GM23338 (cell line): ENCODE measurements at regions not wholly inside any gene's neighbourhood (a gene's known extent, or its start where the extent isn't known, plus 50 kb on each side); places are given as distances from the start of the nearest gene placed in this dataset.

Source experiments
- ATAC-seq: fragments of 200-7000 bp; cut with Tn5 transposase; 3 replicates; pipeline ENCODE4 v1.9.1; 2020
- DNase-seq: peaks from one replicate; pipeline ENCODE4 v3.0.0-alpha.2; 2015; ENCODE audit warnings: low spot score
- H2AFZ ChIP-seq: fragments of 200-600 bp; sonication (generic); 2 replicates; pipeline ENCODE4 v1.8.0; 2016; ENCODE audit warnings: antibody characterized with exemption, mild to moderate bottlenecking, moderate library complexity
- H3F3A ChIP-seq: fragments of 200-600 bp; sonication (generic); replicated peaks from 2 replicates; pipeline ENCODE4 v1.8.0; 2017; ENCODE audit warnings: antibody characterized with exemption, mixed run types, low read depth
- H3K27ac ChIP-seq: fragments of 200-600 bp; sonication (generic); 2 replicates; pipeline ENCODE4 v1.6.1; 2016; ENCODE audit warnings: low read depth
- H3K27me3 ChIP-seq: fragments of 200-600 bp; sonication (generic); 2 replicates; pipeline ENCODE4 v1.8.0; 2016; ENCODE audit warnings: mild to moderate bottlenecking, mixed run types, moderate library complexity; ENCODE audit not compliant: insufficient read depth
- H3K36me3 ChIP-seq: fragments of 200-600 bp; sonication (generic); 2 replicates; pipeline ENCODE4 v1.8.0; 2016; ENCODE audit warnings: mild to moderate bottlenecking; ENCODE audit not compliant: insufficient read depth
- H3K4me1 ChIP-seq: fragments of 200-600 bp; sonication (generic); 2 replicates; pipeline ENCODE4 v1.8.0; 2016; ENCODE audit warnings: mild to moderate bottlenecking, moderate library complexity; ENCODE audit not compliant: insufficient read depth
- H3K4me2 ChIP-seq: fragments of 200-600 bp; sonication (generic); 2 replicates; pipeline ENCODE4 v1.7.1; 2017; ENCODE audit warnings: mixed run types
- H3K4me3 ChIP-seq: fragments of 200-600 bp; sonication (generic); 2 replicates; pipeline ENCODE4 v1.6.1; 2016; ENCODE audit warnings: mixed run types
- H3K79me2 ChIP-seq: fragments of 200-600 bp; sonication (generic); replicated peaks from 2 replicates; pipeline ENCODE4 v1.8.0; 2017; ENCODE audit warnings: mild to moderate bottlenecking; ENCODE audit not compliant: insufficient read depth
- H3K9me2 ChIP-seq: fragments of 200-600 bp; sonication (generic); 2 replicates; pipeline ENCODE4 v1.8.0; 2017; ENCODE audit not compliant: insufficient read depth
- H4K20me1 ChIP-seq: fragments of 200-600 bp; sonication (generic); replicated peaks from 2 replicates; pipeline ENCODE4 v1.8.0; 2017; ENCODE audit warnings: mild to moderate bottlenecking; ENCODE audit not compliant: insufficient read depth
- H3K27ac Mint-ChIP-seq: 2 replicates; pipeline ENCODE4 v1.8.0; 2020; ENCODE audit warnings: inconsistent platforms, mild to moderate bottlenecking, moderate library complexity, mixed read lengths
- H3K27me3 Mint-ChIP-seq: 3 replicates; pipeline ENCODE4 v1.8.0; 2022; ENCODE audit warnings: low read depth, mild to moderate bottlenecking, moderate library complexity, mixed read lengths, inconsistent platforms; ENCODE audit not compliant: insufficient read depth, poor library complexity
- H3K36me3 Mint-ChIP-seq: 3 replicates; pipeline ENCODE4 v1.8.0; 2021; ENCODE audit warnings: low read depth, mild to moderate bottlenecking, inconsistent platforms, moderate library complexity, mixed read lengths
- H3K4me1 Mint-ChIP-seq: 3 replicates; pipeline ENCODE4 v1.8.0; 2020; ENCODE audit warnings: mild to moderate bottlenecking, inconsistent platforms, mixed read lengths
- H3K4me3 Mint-ChIP-seq: 3 replicates; pipeline ENCODE4 v1.8.0; 2021; ENCODE audit warnings: moderate library complexity, mild to moderate bottlenecking, inconsistent platforms, mixed read lengths
- H3K9me3 Mint-ChIP-seq: 3 replicates; pipeline ENCODE4 v1.8.0; 2020; ENCODE audit warnings: moderate library complexity, mild to moderate bottlenecking, inconsistent platforms, mixed read lengths
- CREB1 ChIP-seq: fragments of 250-450 bp; sonication (Bioruptor Pico); IDR thresholded peaks from 2 replicates; pipeline ENCODE4 v1.5.0; 2020; ENCODE audit warnings: low read depth, mild to moderate bottlenecking, moderate library complexity
- EZH2 ChIP-seq: fragments of 200-600 bp; sonication (generic); IDR thresholded peaks from one replicate; pipeline ENCODE4 v1.8.0; 2017; ENCODE audit warnings: antibody characterized with exemption, mild to moderate bottlenecking, low read depth; ENCODE audit not compliant: unreplicated experiment
- EZH2phosphoT487 ChIP-seq: fragments of 200-600 bp; sonication (generic); IDR thresholded peaks from one replicate; pipeline ENCODE4 v1.8.1; 2018; ENCODE audit warnings: antibody characterized with exemption; ENCODE audit not compliant: unreplicated experiment
- JUNB ChIP-seq: IDR thresholded peaks from one replicate; pipeline ENCODE4 v1.6.1; 2016; ENCODE audit warnings: antibody characterized with exemption; ENCODE audit not compliant: unreplicated experiment
- POLR2AphosphoS5 ChIP-seq: IDR thresholded peaks from 2 replicates; pipeline ENCODE4 v1.6.1; 2016; ENCODE audit warnings: antibody characterized with exemption, low read depth
- STAT1 ChIP-seq: IDR thresholded peaks from one replicate; pipeline ENCODE4 v1.6.1; 2016; ENCODE audit warnings: antibody characterized with exemption; ENCODE audit not compliant: unreplicated experiment
- ZNF114 ChIP-seq: fragments of 250-450 bp; sonication (Bioruptor Pico); IDR thresholded peaks from 2 replicates; pipeline ENCODE4 v1.5.0; 2020; ENCODE audit warnings: mild to moderate bottlenecking, moderate library complexity
- ZNF331 ChIP-seq: fragments of 250-450 bp; sonication (Bioruptor Pico); IDR thresholded peaks from 2 replicates; pipeline ENCODE4 v1.5.0; 2020; ENCODE audit warnings: low read depth, mild to moderate bottlenecking, moderate library complexity
- TF ChIP-seq, protein P1 (sequence below): IDR thresholded peaks from 2 replicates; pipeline ENCODE4 v1.6.1; 2016; ENCODE audit warnings: antibody characterized with exemption
- TF ChIP-seq, protein P2 (sequence below), 2 experiments: fragments of 200-600 bp in 1 of 2; sonication (generic) in 1 of 2; conservative IDR thresholded peaks; 2 replicates each; pipeline versions ENCODE4 v1.5.1 to v1.6.1; 2016 to 2017; ENCODE audit warnings: antibody characterized with exemption in 2 of 2, low read depth in 2 of 2, mild to moderate bottlenecking in 2 of 2, moderate library complexity in 1 of 2
- TF ChIP-seq, protein P3 (sequence below): IDR thresholded peaks from one replicate; pipeline ENCODE4 v1.6.1; 2018; ENCODE audit warnings: antibody characterized with exemption; ENCODE audit not compliant: unreplicated experiment
- TF ChIP-seq, protein P4 (sequence below): fragments of 250-450 bp; sonication (Bioruptor Pico); IDR thresholded peaks from 2 replicates; pipeline ENCODE4 v1.5.0; 2020; ENCODE audit warnings: mild to moderate bottlenecking, moderate library complexity

- TF ChIP-seq, protein P1, sequence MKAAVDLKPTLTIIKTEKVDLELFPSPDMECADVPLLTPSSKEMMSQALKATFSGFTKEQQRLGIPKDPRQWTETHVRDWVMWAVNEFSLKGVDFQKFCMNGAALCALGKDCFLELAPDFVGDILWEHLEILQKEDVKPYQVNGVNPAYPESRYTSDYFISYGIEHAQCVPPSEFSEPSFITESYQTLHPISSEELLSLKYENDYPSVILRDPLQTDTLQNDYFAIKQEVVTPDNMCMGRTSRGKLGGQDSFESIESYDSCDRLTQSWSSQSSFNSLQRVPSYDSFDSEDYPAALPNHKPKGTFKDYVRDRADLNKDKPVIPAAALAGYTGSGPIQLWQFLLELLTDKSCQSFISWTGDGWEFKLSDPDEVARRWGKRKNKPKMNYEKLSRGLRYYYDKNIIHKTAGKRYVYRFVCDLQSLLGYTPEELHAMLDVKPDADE, result no peak
Measured at GRCh38 chr5:89823046-89823445, 586.5 kb downstream of the CETN3 start (continued).

- H3K9me3 Mint-ChIP-seq, result no peaks in the 10 kb centered on the region; the same call in 2 of the 3 replicates
- no peak for DNase-seq
- no peak for TF ChIP-seq ZNF114 (CRISPR knock-in tag)
- TF ChIP-seq POLR2AphosphoS5, result no peak
- TF ChIP-seq, protein P2, sequence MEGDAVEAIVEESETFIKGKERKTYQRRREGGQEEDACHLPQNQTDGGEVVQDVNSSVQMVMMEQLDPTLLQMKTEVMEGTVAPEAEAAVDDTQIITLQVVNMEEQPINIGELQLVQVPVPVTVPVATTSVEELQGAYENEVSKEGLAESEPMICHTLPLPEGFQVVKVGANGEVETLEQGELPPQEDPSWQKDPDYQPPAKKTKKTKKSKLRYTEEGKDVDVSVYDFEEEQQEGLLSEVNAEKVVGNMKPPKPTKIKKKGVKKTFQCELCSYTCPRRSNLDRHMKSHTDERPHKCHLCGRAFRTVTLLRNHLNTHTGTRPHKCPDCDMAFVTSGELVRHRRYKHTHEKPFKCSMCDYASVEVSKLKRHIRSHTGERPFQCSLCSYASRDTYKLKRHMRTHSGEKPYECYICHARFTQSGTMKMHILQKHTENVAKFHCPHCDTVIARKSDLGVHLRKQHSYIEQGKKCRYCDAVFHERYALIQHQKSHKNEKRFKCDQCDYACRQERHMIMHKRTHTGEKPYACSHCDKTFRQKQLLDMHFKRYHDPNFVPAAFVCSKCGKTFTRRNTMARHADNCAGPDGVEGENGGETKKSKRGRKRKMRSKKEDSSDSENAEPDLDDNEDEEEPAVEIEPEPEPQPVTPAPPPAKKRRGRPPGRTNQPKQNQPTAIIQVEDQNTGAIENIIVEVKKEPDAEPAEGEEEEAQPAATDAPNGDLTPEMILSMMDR (conservative IDR thresholded peaks at IDR 0.05; ENCODE audit: low read depth in 2 of 2), result no peak
- TF ChIP-seq, protein P3, sequence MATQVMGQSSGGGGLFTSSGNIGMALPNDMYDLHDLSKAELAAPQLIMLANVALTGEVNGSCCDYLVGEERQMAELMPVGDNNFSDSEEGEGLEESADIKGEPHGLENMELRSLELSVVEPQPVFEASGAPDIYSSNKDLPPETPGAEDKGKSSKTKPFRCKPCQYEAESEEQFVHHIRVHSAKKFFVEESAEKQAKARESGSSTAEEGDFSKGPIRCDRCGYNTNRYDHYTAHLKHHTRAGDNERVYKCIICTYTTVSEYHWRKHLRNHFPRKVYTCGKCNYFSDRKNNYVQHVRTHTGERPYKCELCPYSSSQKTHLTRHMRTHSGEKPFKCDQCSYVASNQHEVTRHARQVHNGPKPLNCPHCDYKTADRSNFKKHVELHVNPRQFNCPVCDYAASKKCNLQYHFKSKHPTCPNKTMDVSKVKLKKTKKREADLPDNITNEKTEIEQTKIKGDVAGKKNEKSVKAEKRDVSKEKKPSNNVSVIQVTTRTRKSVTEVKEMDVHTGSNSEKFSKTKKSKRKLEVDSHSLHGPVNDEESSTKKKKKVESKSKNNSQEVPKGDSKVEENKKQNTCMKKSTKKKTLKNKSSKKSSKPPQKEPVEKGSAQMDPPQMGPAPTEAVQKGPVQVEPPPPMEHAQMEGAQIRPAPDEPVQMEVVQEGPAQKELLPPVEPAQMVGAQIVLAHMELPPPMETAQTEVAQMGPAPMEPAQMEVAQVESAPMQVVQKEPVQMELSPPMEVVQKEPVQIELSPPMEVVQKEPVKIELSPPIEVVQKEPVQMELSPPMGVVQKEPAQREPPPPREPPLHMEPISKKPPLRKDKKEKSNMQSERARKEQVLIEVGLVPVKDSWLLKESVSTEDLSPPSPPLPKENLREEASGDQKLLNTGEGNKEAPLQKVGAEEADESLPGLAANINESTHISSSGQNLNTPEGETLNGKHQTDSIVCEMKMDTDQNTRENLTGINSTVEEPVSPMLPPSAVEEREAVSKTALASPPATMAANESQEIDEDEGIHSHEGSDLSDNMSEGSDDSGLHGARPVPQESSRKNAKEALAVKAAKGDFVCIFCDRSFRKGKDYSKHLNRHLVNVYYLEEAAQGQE, result no peak
- no peak for TF ChIP-seq STAT1
- TF ChIP-seq, protein P1, result no peak
- TF ChIP-seq EZH2phosphoT487, result no peak
- TF ChIP-seq ZNF331 (CRISPR knock-in tag), result no peak
- TF ChIP-seq JUNB, result no peak
- TF ChIP-seq CREB1 (CRISPR knock-in tag), result no peak
- TF ChIP-seq EZH2, result no peak
- TF ChIP-seq, protein P4, sequence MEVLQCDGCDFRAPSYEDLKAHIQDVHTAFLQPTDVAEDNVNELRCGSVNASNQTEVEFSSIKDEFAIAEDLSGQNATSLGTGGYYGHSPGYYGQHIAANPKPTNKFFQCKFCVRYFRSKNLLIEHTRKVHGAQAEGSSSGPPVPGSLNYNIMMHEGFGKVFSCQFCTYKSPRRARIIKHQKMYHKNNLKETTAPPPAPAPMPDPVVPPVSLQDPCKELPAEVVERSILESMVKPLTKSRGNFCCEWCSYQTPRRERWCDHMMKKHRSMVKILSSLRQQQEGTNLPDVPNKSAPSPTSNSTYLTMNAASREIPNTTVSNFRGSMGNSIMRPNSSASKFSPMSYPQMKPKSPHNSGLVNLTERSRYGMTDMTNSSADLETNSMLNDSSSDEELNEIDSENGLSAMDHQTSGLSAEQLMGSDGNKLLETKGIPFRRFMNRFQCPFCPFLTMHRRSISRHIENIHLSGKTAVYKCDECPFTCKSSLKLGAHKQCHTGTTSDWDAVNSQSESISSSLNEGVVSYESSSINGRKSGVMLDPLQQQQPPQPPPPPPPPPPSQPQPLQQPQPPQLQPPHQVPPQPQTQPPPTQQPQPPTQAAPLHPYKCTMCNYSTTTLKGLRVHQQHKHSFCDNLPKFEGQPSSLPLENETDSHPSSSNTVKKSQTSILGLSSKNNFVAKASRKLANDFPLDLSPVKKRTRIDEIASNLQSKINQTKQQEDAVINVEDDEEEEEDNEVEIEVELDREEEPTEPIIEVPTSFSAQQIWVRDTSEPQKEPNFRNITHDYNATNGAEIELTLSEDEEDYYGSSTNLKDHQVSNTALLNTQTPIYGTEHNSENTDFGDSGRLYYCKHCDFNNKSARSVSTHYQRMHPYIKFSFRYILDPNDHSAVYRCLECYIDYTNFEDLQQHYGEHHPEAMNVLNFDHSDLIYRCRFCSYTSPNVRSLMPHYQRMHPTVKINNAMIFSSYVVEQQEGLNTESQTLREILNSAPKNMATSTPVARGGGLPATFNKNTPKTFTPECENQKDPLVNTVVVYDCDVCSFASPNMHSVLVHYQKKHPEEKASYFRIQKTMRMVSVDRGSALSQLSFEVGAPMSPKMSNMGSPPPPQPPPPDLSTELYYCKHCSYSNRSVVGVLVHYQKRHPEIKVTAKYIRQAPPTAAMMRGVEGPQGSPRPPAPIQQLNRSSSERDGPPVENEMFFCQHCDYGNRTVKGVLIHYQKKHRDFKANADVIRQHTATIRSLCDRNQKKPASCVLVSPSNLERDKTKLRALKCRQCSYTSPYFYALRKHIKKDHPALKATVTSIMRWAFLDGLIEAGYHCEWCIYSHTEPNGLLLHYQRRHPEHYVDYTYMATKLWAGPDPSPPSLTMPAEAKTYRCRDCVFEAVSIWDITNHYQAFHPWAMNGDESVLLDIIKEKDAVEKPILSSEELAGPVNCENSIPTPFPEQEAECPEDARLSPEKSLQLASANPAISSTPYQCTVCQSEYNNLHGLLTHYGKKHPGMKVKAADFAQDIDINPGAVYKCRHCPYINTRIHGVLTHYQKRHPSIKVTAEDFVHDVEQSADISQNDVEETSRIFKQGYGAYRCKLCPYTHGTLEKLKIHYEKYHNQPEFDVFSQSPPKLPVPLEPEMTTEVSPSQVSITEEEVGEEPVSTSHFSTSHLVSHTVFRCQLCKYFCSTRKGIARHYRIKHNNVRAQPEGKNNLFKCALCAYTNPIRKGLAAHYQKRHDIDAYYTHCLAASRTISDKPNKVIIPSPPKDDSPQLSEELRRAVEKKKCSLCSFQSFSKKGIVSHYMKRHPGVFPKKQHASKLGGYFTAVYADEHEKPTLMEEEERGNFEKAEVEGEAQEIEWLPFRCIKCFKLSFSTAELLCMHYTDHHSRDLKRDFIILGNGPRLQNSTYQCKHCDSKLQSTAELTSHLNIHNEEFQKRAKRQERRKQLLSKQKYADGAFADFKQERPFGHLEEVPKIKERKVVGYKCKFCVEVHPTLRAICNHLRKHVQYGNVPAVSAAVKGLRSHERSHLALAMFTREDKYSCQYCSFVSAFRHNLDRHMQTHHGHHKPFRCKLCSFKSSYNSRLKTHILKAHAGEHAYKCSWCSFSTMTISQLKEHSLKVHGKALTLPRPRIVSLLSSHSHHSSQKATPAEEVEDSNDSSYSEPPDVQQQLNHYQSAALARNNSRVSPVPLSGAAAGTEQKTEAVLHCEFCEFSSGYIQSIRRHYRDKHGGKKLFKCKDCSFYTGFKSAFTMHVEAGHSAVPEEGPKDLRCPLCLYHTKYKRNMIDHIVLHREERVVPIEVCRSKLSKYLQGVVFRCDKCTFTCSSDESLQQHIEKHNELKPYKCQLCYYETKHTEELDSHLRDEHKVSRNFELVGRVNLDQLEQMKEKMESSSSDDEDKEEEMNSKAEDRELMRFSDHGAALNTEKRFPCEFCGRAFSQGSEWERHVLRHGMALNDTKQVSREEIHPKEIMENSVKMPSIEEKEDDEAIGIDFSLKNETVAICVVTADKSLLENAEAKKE (CRISPR knock-in tag), result no peak
Measured at GRCh38 chr5:89817841-89818240, 591.7 kb downstream of the CETN3 start.

More at GRCh38 chr5:89817841-89818240, 591.7 kb downstream of the CETN3 start:
- Mint-ChIP-seq H3K27ac (no peak overlapping the region), H3K4me1 (peaks cover under 1% of the 10 kb centered on the region; the same call in 2 of the 3 replicates), H3K4me3 (no peak overlapping the region), H3K36me3 (no peaks in the 10 kb centered on the region), H3K27me3 (no peaks in the 10 kb centered on the region)
- no peaks in the 10 kb centered on the region for H4K20me1 ChIP-seq
- H3K4me1 ChIP-seq, result peaks cover 2% of the 10 kb centered on the region; the same call in 1 of the 2 replicates
- no peak overlapping the region for H2AFZ ChIP-seq
- H3F3A ChIP-seq, result no peaks in the 10 kb centered on the region
- H3K27me3 ChIP-seq, result no peaks in the 10 kb centered on the region
- no peaks in the 10 kb centered on the region; the same call in 1 of the 2 replicates for H3K9me2 ChIP-seq
- H3K27ac ChIP-seq, result no peak overlapping the region
- no peaks in the 10 kb centered on the region for H3K36me3 ChIP-seq
- no peak for ATAC-seq
- no peaks in the 10 kb centered on the region for H3K79me2 ChIP-seq
- H3K4me3 ChIP-seq, result no peak overlapping the region
- H3K4me2 ChIP-seq, result no peak overlapping the region
